Suprapubic skin (tissue), 4 donors: ENCODE measurements at regions not wholly inside any gene's neighbourhood (a gene's known extent, or its start where the extent isn't known, plus 50 kb on each side); places are given as distances from the start of the nearest gene placed in this dataset.

Experiments used
- DNase-seq, 2 donors: peaks; one replicate each; pipeline ENCODE4 v3.0.0-alpha.2; 2019; ENCODE audit warnings: low spot score in 2 of 2
- H3K27ac ChIP-seq: fragments of 200-600 bp; sonication (generic); one replicate; pipeline ENCODE4 v1.5.1; 2019
- H3K27me3 ChIP-seq: fragments of 200-600 bp; sonication (generic); one replicate; pipeline ENCODE4 v1.5.1; 2019
- H3K36me3 ChIP-seq: fragments of 200-600 bp; sonication (generic); one replicate; pipeline ENCODE4 v1.5.1; 2019
- H3K4me1 ChIP-seq: fragments of 200-600 bp; sonication (generic); one replicate; pipeline ENCODE4 v1.5.1; 2019
- H3K4me3 ChIP-seq: fragments of 200-600 bp; sonication (generic); one replicate; pipeline ENCODE4 v1.5.1; 2019; ENCODE audit warnings: mild to moderate bottlenecking
- H3K9me3 ChIP-seq: fragments of 200-600 bp; sonication (generic); one replicate; pipeline ENCODE4 v1.5.1; 2019
- CTCF ChIP-seq, 2 donors: fragments of 200-600 bp in 1 of 2; fragments of 450-650 bp in 1 of 2; sonication (generic) in 1 of 2; IDR thresholded peaks; one replicate each; pipeline ENCODE4 v1.5.1; 2016 to 2019; ENCODE audit warnings: antibody characterized with exemption in 2 of 2, mild to moderate bottlenecking in 1 of 2, moderate library complexity in 1 of 2
- EP300 ChIP-seq: sonication (generic); formaldehyde crosslinking; IDR thresholded peaks from one replicate; pipeline ENCODE4 v1.6.1; 2017; ENCODE audit warnings: antibody characterized with exemption
- POLR2A ChIP-seq, 2 donors: fragments of 450-650 bp; IDR thresholded peaks; one replicate each; pipeline ENCODE4 v1.6.1; 2017; ENCODE audit warnings: antibody characterized with exemption in 2 of 2, mild to moderate bottlenecking in 2 of 2, moderate library complexity in 2 of 2
- POLR2AphosphoS5 ChIP-seq, 3 donors: sonication (generic); formaldehyde crosslinking; IDR thresholded peaks; one replicate each; pipeline ENCODE4 v1.6.1; 2017; ENCODE audit warnings: antibody characterized with exemption in 3 of 3
- WGBS: methylation state at CpG from one replicate; pipeline ENCODE4 v1.1.5; 2018; 5-methylcytosine and 5-hydroxymethylcytosine counted together

GRCh38 chr5:159531554-159532105 lies 201.3 kb upstream of the IL12B start:
- no peak for DNase-seq

GRCh38 chr5:159533197-159533596 lies 202.9 kb upstream of the IL12B start:
- Histone ChIP-seq H3K9me3 (no peaks in the 10 kb centered on the region), H3K27ac (no peak overlapping the region)
- WGBS: 74% methylated on average over 6 of the region's 6 CpGs

More at GRCh38 chr5:159531554-159532105, 201.3 kb upstream of the IL12B start:
- no peak overlapping the region for H3K4me3 ChIP-seq
- H3K4me1 ChIP-seq: no peaks in the 10 kb centered on the region
- no peak overlapping the region for H3K27ac ChIP-seq
- H3K36me3 ChIP-seq: no peaks in the 10 kb centered on the region
- TF ChIP-seq POLR2AphosphoS5 (IDR thresholded peaks at IDR 0.05) (no peak), POLR2A (IDR thresholded peaks at IDR 0.05) (no peak), EP300 (no peak), CTCF (IDR thresholded peaks at IDR 0.05) (no peak)
- H3K27me3 ChIP-seq: no peaks in the 10 kb centered on the region
- no peaks in the 10 kb centered on the region for H3K9me3 ChIP-seq

GRCh38 chr5:159536166-159536565 lies 205.9 kb upstream of the IL12B start:
- WGBS: 83% methylated on average over 3 of the region's 3 CpGs
- Histone ChIP-seq H3K27ac (no peak overlapping the region), H3K36me3 (no peaks in the 10 kb centered on the region), H3K4me3 (no peak overlapping the region), H3K27me3 (peaks cover 3% of the 10 kb centered on the region), H3K9me3 (no peaks in the 10 kb centered on the region), H3K4me1 (no peaks in the 10 kb centered on the region)
- TF ChIP-seq CTCF (IDR thresholded peaks at IDR 0.05): no peak
- no peak for DNase-seq

More at GRCh38 chr5:159533197-159533596, 202.9 kb upstream of the IL12B start:
- peaks cover 3% of the 10 kb centered on the region for H3K27me3 ChIP-seq
- H3K36me3 ChIP-seq: no peaks in the 10 kb centered on the region
- no peak for DNase-seq
- TF ChIP-seq POLR2A (IDR thresholded peaks at IDR 0.05) (no peak), CTCF (IDR thresholded peaks at IDR 0.05) (no peak), POLR2AphosphoS5 (IDR thresholded peaks at IDR 0.05) (no peak), EP300 (no peak)
- H3K4me1 ChIP-seq: no peaks in the 10 kb centered on the region
- H3K4me3 ChIP-seq: no peak overlapping the region

GRCh38 chr5:159536646-159537045 lies 206.4 kb upstream of the IL12B start:
- TF ChIP-seq EP300: no peak
- no peak for TF ChIP-seq POLR2A (IDR thresholded peaks at IDR 0.05)
- no peak for TF ChIP-seq CTCF (IDR thresholded peaks at IDR 0.05)
- no peak overlapping the region for H3K27ac ChIP-seq
- WGBS: 83% methylated on average over 8 of the region's 8 CpGs
- no peaks in the 10 kb centered on the region for H3K36me3 ChIP-seq
- H3K9me3 ChIP-seq: no peaks in the 10 kb centered on the region
- no peak overlapping the region for H3K4me3 ChIP-seq
- no peaks in the 10 kb centered on the region for H3K4me1 ChIP-seq
- peaks cover 3% of the 10 kb centered on the region for H3K27me3 ChIP-seq
- no peak for DNase-seq

GRCh38 chr5:159539678-159540077 lies 209.4 kb upstream of the IL12B start:
- Histone ChIP-seq H3K36me3 (no peaks in the 10 kb centered on the region), H3K27ac (no peak overlapping the region), H3K4me3 (no peak overlapping the region), H3K9me3 (no peaks in the 10 kb centered on the region), H3K27me3 (peaks cover 3% of the 10 kb centered on the region), H3K4me1 (peaks cover 11% of the 10 kb centered on the region)
- 97% methylated on average over 4 of the region's 4 CpGs for WGBS
- no peak for DNase-seq
- no peak for TF ChIP-seq CTCF (IDR thresholded peaks at IDR 0.05)
- no peak for TF ChIP-seq POLR2A (IDR thresholded peaks at IDR 0.05)
- no peak for TF ChIP-seq EP300
- TF ChIP-seq POLR2AphosphoS5 (IDR thresholded peaks at IDR 0.05): no peak
